Ramos (cell line): ENCODE measurements at regions not wholly inside any gene's neighbourhood (a gene's known extent, or its start where the extent isn't known, plus 50 kb on each side); places are given as distances from the start of the nearest gene placed in this dataset.
"Not testable (repeated sequence)": the region's sequence is repeated elsewhere in the genome, so short reads cannot be mapped to it uniquely, and the experiment has no call there.

ENCODE experiments used
- in situ Hi-C: fragments of 300-500 bp; cut with MboI; formaldehyde crosslinking; loops from one replicate; pipeline ENCODE4 v1.14.3; 2022; ENCODE audit warnings: low sequenced_read_pairs; ENCODE audit not compliant: unreplicated experiment

DNA sequence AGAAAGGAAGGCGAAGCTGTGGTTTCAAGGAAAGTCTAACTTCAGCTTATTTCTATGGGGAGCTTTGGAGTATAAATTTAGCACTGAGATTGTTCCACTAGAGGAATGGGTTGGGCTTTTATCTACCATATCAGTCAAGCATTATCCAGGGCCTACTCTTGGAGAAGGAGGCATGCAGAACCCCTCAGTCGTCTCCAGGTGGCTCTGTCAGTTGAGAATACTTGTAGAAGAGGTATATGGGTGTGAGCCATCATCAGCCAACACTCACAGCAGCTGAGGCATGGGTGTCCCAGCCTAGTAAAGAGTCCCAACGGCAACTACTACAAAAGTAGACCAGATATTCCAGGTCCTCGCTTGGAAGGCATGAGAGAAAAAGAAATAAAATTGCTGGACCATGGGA, 548.5 kb upstream of the GRAMD2B start:
- in situ Hi-C loops, result no loop called here

DNA sequence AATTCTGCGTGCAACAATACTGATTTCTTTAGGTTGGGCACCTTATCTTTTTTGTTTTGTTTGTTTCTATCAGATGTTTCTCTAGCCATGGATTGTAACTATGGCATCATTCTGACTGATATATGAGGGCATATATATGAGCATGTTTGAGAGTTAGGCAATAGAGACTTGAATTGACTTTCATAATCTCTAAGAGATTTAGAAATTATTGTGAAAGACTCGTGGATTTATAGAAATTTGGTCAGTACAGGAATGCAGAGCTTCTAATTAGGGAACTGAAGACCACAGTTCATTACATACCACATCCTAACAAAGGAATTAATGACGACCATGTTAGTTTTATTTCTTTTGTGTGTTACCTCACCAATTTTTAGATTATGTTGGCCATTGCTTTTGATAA, 546.0 kb upstream of the GRAMD2B start:
- in situ Hi-C loops, result no loop called here

DNA sequence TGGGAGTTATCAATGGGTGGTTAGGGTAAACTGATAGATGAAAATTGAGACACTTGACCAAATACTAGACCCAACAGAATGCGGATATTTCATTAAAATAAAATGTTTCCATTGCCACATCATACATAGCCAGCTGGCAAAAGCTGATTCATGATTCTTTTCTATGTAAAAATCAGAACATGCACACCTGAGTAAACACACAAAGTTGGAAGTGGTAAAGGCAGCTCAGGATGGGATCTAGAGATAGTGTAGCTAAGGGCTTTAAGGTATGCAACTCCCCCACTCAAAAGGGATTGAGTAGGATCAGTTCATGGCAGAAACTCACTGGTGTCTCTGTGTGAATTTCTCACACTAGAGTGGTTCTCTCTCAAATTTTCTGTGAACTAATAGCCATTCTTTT, 541.1 kb upstream of the GRAMD2B start:
- in situ Hi-C loops, result no loop called here

DNA sequence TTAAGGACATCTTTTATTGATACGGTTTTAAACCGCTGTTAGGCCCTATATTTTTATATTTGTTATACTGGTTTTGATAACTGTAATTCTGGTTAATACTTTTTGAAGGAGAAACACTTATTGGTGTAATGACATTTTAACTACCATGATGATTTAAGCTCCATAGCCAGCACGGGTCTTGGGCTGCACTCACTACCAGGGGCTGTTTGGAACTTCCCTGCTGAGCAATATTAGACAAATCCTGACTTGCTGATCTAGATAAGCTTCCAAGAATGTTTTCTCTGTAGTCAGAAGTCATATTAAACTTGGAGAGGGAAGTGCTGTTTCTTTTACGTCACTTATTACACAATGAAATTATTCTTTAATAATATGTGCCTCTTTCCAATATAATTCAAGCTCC, 540.0 kb upstream of the GRAMD2B start:
- in situ Hi-C loops, result no loop called here

DNA sequence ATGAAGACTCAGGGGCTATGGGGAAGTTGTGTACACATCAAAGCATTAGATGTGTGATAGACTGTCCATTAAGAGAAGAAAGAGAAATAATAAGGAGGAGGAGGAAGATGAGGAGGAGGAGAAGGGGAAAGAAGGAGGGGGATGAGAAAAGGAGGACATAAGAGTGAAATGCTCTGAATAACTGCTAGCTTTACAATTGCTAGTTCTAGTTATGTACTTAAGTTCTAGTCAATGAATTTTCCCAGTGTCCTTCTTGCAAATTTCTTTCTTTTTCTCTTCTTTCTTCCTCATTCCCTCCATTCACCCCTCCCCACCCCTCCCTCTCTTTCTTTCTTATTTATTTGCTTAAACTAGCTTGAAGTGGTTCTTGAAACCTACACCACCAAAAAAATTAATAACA, 534.9 kb upstream of the GRAMD2B start:
- in situ Hi-C loops, result no loop called here

DNA sequence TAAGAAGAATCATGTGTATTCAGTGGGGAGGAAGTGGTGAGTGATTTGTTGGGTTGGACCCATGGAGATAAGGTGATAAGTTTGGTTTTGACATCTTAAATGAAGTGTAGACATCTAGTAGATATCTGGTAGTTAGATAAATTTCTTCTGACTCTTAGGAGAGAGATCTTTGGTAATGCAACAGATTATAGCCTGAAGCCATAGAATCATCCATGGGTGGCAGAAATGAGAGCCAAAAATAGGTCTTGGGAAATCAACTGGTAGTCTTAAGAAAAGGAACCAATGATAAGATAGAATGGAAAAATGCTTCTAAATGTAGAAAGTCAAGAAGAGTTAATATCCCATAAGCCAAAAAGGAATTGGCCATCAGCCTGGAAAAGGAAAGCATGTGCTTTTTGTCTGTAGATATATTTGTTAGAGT, 532.7 kb upstream of the GRAMD2B start:
- in situ Hi-C loops, result no loop called here

DNA sequence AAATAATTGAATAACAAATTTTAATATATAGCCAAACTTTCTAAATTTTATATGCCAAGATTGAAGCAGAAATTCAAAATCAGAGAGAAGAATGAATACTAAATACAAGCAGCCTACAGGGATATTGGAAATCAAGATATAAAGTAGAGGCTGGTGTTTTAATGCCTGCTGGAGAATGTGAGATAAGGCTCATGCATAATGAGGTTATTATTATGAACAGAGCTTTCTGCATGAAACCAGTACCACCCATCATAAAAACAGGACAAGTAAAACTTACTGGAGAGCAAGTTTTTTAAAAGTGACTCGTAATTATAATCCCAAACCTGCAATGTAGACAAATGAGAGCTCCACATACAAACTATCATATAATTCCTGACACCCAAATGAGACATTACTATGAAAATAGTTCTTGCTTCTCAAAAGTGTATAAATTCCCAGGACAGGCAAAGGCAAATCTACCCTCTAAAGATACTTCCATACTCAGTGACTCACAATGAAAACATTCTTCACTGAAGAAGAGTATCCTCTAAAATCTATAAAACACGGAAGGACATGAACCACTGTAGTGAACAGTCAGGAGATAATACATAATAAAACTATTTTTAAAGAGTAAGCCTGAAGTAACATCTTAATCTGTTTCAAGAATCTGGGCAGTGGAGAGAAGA, 532.0 kb upstream of the GRAMD2B start:
- in situ Hi-C loops, result no loop called here

DNA sequence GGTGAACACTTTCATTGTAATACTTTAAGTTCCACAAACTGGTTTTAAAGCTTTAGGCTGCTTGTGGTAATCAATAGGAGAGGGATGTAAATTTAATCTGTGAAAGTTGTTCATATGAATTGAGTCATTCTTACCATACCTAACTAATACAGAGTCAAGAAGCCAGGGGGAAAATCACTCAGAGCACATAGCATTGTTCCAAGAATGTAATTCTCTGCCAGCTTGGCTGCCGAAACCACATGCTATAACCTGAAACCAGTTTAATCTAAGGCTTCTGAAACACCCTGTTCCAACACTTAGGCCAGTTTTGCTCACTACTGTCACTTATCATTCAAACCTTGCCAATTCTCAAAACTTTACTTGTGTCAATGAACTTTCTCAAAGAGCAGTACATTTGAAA, 528.8 kb upstream of the GRAMD2B start:
- in situ Hi-C loops, result no loop called here

DNA sequence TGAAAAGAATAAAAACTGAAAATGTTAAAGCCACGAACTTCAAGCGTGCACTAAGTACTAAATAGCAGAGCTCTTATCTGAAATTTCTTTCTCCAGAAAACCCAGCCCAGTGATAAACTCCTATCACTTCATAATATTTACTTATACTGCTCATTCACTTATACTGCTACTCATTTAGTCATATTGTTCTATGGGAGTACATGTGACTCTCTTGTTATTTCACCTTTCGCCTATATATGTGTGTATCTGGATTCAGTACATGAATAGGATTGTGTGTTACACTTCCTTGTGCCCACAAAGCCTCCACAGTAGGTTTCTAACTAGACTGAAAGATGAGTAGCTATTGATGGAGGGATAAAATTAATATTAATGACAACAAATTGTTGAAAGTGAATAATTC, 526.8 kb upstream of the GRAMD2B start:
- in situ Hi-C loops, result no loop called here

DNA sequence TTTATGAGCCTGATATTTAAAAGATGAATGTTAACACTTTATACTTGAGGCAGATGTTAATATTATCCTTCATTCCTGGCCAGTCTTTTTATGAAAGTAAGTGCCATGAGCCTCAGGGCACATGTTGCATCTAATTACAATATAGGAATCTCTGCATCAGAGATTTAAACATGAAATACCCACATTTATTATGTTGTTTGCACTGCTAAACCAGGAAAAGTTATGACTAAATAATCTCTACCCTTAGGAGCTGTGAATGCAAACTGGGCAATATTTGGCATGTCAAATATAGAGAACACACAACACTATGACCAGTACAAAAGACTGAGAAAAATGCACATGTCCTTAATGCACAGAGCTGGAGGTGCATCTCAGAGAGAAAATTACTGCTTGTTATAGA, 526.1 kb upstream of the GRAMD2B start:
- in situ Hi-C loops, result no loop called here

DNA sequence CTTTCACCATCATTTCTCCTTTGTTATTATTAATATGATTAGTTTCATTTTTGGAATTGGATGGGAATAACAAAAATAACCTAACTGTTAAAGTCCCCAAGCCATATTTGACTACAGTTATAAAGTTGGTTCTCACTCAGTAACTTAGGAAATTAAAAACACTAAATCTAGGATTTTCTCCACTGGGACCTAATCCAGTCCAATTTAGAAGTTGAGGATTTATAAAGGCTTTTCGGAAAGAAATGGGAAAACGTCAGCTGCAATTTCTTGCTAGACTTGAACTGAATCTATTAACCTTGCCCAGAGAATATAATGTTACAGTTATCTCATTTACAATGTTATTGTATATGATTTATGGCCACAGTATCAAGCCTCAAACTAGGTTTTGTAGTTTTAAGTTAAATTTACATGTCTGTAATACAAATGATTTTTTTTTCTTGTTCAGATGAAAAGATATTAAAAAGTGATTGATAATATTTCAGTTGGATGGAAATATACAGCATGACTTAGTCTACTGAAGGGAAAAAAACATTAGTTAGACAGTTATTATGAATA, 524.3 kb upstream of the GRAMD2B start:
- in situ Hi-C loops, result no loop called here

DNA sequence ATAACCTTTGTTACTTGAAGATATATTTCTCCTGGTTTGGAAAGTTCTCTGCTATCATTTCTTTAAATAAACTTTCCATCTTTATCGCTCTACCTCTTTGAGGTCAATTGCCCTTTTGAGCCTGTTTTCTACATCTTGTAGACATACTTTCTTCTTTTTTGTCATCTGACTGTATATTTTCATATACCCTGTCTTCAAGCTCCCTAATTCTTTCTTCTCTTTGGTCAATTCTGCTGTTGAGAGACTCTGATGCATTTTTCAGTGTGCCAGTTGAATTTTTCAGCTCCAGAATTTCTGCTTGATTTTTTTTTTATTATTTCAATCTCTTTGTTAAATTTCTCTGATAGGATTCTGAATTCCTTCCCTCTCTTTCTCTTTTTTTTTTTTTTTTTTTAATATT, 511.2 kb upstream of the GRAMD2B start:
- in situ Hi-C loops, result no loop called here

DNA sequence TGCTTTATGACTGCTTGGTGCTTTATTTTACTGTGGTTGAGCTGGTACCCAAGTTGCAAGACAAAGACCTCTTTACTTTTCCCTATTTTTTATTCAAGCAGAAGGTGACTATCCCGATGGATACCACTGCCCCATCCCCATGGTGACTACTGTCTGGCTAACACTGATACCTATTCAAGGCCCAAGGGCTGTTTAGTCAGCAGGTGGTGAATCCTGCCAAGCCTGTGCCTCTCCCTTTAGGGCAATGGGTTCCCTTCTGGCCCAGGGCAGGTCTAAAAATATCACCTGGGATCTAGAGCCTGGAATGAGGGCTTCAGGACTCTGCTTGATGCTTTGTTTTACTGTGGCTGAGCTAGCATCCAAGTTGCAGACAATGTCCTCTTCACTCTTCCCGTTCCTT, 510.0 kb upstream of the GRAMD2B start:
- in situ Hi-C loops, result no loop called here

DNA sequence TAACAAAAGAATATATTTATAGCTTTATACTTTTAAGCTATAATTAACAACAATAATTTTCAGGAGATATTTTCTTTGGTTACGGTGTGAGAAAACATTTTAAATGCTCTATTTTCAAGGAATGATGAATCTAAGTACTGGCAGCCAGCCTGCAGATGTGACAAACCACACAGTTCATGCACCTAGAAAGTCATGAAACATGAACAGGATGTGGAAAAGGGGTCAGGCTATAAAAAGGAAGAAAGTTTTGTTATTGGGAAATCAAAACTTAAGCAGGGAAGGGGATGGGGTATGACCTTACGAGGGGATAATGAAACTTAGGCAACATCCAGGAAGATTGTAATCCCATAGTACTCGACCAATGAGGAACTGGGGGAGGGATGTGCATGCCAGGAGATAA, 508.7 kb upstream of the GRAMD2B start:
- in situ Hi-C loops, result no loop called here

DNA sequence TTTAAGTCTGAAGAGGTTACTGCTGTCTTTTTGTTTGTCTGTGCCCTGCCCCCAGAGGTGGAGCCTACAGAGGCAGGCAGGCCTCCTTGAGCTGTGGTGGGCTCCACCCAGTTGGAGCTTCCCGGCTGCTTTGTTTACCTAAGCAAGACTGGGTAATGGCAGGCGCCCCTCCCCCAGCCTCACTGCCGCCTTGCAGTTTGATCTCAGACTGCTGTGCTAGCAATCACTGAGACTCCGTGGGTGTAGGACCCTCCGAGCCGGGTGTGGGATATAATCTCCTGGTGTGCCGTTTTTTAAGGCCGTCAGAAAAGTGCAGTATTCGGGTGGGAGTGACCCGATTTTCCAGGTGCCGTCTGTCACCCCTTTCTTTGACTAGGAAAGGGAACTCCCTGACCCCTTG, 499.3 kb upstream of the GRAMD2B start:
- in situ Hi-C loops, result not testable (repeated sequence)

DNA sequence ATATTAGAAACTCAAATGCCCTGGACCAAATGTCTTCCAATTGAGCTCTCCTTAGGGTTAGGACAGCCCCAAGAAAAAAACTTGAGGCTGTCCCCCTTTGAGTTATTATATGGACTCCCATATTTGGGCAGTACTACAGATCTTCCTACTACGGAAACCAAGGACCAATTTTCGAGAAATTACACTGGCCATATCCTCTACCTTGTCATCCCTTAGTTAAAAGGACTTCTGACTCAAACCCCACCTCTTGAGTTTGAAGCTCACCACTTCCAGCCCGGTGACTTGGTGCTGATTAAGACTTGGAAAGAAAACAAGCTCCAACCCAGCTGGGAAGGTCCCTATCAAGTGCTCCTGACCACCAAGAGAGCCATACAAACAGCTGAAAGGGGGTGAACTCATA, 497.0 kb upstream of the GRAMD2B start:
- in situ Hi-C loops, result no loop called here

DNA sequence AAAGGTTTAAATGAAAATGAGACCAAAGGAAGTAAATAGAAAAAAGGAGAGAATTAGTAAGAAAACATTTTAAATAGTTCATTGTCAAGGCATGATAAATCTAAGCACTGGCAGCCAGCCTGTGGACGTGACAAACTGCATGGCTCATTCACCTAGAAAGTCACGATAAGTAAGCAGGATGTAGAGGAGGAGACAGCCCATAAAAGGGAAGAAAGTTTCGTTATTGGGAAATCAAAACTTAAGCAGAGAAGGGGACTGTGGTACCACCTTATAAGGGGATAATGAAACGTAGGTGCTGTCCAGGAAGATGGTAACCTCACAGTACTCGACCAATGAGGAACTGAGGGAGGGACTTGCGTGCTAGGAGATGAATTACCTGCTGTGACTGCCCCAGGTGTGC, 494.5 kb upstream of the GRAMD2B start:
- in situ Hi-C loops, result no loop called here

DNA sequence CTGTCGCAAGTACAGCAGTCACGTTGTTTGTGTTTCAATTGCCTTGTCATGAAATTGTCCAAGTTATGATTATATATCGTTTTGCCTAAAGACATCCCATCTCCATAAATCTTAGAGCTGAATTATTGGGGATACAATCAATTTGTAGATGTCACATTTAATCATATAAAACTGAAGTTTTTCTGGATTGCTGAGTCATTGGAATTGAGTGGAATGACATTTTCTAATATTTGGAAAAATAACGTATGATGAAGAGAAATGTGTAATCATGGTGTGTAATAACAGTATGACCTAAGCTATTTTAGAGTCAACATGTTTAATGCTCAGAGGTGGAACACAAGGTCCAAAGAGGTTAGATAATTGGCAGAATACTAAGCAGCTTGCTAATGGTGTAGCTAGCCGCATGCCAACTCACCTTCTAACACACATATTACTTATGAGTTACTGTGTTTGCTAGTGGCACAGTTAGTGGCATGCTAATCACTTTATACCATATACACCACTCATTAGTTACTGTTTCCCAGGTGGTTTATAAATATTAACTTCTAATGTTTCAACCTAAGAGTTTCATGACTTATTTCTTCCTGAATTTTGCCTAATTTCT, 473.1 kb upstream of the GRAMD2B start:
- in situ Hi-C loops, result no loop called here

DNA sequence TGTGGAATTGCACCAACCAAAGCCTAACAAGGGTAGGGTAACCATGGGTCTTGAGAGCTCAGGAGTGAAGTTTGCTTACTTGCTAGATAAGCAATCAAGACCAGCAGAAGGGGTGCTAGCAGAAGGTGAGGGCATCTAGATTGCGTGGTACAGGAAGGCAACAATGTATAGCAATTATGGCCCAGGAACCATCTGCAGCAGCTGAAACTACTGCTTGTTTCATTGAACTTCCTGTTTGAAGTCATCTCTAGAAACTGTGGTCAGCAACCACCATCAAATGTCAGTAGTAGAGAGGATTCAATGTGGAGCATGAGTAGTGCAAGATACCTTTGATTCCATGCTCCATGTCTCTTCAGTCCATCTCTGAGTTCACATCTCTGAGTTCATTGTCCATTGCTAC, 462.1 kb upstream of the GRAMD2B start:
- in situ Hi-C loops, result no loop called here

DNA sequence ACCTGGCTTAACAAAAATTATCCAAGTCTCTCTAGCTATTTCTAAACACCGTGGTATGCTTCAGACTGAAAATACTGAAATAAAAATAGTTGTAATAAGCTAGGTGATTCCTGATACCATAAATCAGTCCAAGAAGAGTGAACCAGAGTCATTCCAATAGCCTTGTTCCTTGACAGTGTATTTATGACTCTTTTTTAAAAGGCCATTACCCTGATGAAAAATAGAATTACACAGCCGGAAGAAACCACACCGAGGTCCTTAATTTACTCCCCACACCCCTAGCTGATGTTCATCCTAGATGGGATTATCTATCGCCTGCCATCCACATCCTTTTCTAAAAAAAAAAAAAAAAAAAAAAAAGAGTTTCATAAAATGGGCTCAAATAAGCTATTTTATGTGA, 457.6 kb upstream of the GRAMD2B start:
- in situ Hi-C loops, result no loop called here

DNA sequence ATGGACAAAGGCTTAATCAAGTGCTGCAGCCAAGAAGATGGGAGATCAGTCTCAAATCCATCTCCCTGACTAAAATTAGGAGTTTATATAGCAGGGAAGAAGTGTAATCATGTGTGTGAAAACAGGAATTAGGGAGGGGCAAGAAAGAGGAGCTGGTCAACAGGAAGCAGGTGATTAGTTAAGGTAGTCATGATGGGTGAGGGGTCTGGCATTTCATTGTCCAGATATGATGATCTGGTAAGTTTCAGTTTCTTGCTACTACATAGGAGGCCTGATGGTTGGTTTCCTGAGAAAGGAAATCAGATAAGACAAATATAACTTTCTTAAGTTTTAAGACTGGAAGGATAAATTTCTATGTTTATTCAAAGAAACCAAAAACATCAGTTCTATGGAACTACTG, 455.6 kb upstream of the GRAMD2B start:
- in situ Hi-C loops, result no loop called here
